SK-MEL-5 (cell line): ENCODE measurements at regions not wholly inside any gene's neighbourhood (a gene's known extent, or its start where the extent isn't known, plus 50 kb on each side); places are given as distances from the start of the nearest gene placed in this dataset.

Source experiments
- DNase-seq: peaks from one replicate; pipeline ENCODE4 v3.0.0-alpha.2; 2016; ENCODE audit warnings: low read depth, low spot score
- in situ Hi-C: cut with HindIII; loops from 2 replicates; pipeline ENCODE4 v1.10.0; 2016; ENCODE audit warnings: low sequenced_read_pairs, high pct_unique_total_duplicates, low pct_unique_long_range_greater_than_20kb

- in situ Hi-C loops = no loop called here
- DNase-seq = no peak
Observed at GRCh38 chr11:134481135-134481534, 69.1 kb upstream of the B3GAT1 start.

- in situ Hi-C loops = no loop called here
Observed at GRCh38 chr11:134480136-134480712, 68.2 kb upstream of the B3GAT1 start.

GRCh38 chr11:134479206-134480135, 67.4 kb upstream of the B3GAT1 start:
- DNase-seq = no peak
- in situ Hi-C loops = no loop called here

More at GRCh38 chr11:134480136-134480712, 68.2 kb upstream of the B3GAT1 start:
- DNase-seq = no peak

GRCh38 chr11:134478611-134479010, 66.6 kb upstream of the B3GAT1 start:
- in situ Hi-C loops = no loop called here
- no peak for DNase-seq

GRCh38 chr11:134478176-134478575, 66.1 kb upstream of the B3GAT1 start:
- in situ Hi-C loops = no loop called here

GRCh38 chr11:134477486-134477885, 65.4 kb upstream of the B3GAT1 start:
- in situ Hi-C loops = no loop called here
- DNase-seq = no peak

More at GRCh38 chr11:134478176-134478575, 66.1 kb upstream of the B3GAT1 start:
- DNase-seq = no peak

GRCh38 chr11:134476435-134477021, 64.5 kb upstream of the B3GAT1 start:
- in situ Hi-C loops = no loop called here
- peak; percentile 30 for DNase-seq

GRCh38 chr11:134475951-134476350, 63.9 kb upstream of the B3GAT1 start:
- in situ Hi-C loops = no loop called here
- no peak for DNase-seq

GRCh38 chr11:134474942-134475341, 62.9 kb upstream of the B3GAT1 start:
- in situ Hi-C loops = no loop called here
- DNase-seq = no peak

GRCh38 chr11:134474070-134474860, 62.2 kb upstream of the B3GAT1 start:
- DNase-seq = no peak
- in situ Hi-C loops = no loop called here

GRCh38 chr11:134471716-134472455, 59.8 kb upstream of the B3GAT1 start:
- DNase-seq = no peak
- in situ Hi-C loops = no loop called here

- DNase-seq = no peak
- in situ Hi-C loops = no loop called here
Observed at GRCh38 chr11:134471087-134471715, 59.2 kb upstream of the B3GAT1 start.

GRCh38 chr11:134470238-134470637, 58.2 kb upstream of the B3GAT1 start:
- DNase-seq = no peak
- in situ Hi-C loops = no loop called here

GRCh38 chr11:134469627-134470026, 57.6 kb upstream of the B3GAT1 start:
- in situ Hi-C loops = no loop called here
- peak; percentile 42 for DNase-seq

GRCh38 chr11:134468796-134469195, 56.8 kb upstream of the B3GAT1 start:
- in situ Hi-C loops = no loop called here
- no peak for DNase-seq

GRCh38 chr11:134468081-134468668, 56.1 kb upstream of the B3GAT1 start:
- no peak for DNase-seq
- in situ Hi-C loops = no loop called here
